ENCODE measurements at regions not wholly inside any gene's neighbourhood (a gene's known extent, or its start where the extent isn't known, plus 50 kb on each side); places are given as distances from the start of the nearest gene placed in this dataset.

DNA sequence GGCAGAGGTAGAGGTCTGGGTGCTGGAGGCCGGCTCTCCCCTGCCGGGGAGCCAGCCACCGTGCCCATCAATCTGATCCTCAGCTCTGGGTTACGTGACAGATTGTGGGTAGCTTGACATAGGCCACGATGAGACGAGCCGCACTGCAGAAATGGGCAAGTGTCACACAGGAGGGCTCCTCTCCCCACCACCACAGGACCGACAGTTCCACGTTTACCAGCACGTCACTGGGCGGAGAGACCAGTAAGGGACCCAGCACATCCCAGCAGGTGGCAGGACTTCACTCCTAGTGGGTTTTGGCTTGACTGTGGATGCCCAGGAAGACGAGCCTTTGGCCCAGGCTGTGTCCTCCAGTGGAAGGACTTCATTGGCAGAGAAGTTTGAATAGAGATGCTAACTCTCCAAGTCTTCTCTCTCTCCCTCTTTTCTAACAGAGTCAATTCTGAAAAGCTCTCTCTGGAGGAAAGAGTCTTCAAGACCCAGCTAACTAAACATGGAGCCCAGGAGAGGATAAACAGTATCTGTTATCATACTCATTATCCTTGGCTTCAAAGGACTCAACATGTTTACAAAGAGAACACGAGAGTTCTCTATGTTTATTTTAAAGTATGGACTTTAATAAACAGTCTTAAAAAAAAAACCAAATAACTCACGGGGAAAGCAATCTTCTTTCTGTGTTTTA, 129.3 kb upstream of the JCAD start:
- H3K27me3 Mint-ChIP-seq (ENCODE audit: low read depth): no peaks in the 10 kb centered on the region
- no peak overlapping the region for H3K4me3 Mint-ChIP-seq
- DNase-seq (ENCODE audit: low spot score) (no peak), ATAC-seq (no peak)
- H3K27ac Mint-ChIP-seq: no peak overlapping the region
- POLR2A ChIA-PET: no interaction called here
- CTCF ChIA-PET: no interaction called here
- H3K36me3 Mint-ChIP-seq: no peaks in the 10 kb centered on the region
- TF ChIP-seq ZBTB21 (CRISPR knock-in tag; IDR thresholded peaks at IDR 0.05; ENCODE audit: borderline replicate concordance): no peak
- TF ChIP-seq TP53 (CRISPR knock-in tag; IDR thresholded peaks at IDR 0.05): no peak
- TF ChIP-seq, protein P1, sequence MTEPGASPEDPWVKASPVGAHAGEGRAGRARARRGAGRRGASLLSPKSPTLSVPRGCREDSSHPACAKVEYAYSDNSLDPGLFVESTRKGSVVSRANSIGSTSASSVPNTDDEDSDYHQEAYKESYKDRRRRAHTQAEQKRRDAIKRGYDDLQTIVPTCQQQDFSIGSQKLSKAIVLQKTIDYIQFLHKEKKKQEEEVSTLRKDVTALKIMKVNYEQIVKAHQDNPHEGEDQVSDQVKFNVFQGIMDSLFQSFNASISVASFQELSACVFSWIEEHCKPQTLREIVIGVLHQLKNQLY (CRISPR knock-in tag; IDR thresholded peaks at IDR 0.05): no peak
- TF ChIP-seq, protein P2, sequence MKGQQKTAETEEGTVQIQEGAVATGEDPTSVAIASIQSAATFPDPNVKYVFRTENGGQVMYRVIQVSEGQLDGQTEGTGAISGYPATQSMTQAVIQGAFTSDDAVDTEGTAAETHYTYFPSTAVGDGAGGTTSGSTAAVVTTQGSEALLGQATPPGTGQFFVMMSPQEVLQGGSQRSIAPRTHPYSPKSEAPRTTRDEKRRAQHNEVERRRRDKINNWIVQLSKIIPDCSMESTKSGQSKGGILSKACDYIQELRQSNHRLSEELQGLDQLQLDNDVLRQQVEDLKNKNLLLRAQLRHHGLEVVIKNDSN (CRISPR knock-in tag; IDR thresholded peaks at IDR 0.05): no peak
- TF ChIP-seq IRF2 (CRISPR knock-in tag; IDR thresholded peaks at IDR 0.05; ENCODE audit: borderline replicate concordance, low read depth): no peak
- TF ChIP-seq, protein P3, sequence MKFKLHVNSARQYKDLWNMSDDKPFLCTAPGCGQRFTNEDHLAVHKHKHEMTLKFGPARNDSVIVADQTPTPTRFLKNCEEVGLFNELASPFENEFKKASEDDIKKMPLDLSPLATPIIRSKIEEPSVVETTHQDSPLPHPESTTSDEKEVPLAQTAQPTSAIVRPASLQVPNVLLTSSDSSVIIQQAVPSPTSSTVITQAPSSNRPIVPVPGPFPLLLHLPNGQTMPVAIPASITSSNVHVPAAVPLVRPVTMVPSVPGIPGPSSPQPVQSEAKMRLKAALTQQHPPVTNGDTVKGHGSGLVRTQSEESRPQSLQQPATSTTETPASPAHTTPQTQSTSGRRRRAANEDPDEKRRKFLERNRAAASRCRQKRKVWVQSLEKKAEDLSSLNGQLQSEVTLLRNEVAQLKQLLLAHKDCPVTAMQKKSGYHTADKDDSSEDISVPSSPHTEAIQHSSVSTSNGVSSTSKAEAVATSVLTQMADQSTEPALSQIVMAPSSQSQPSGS (CRISPR knock-in tag; IDR thresholded peaks at IDR 0.05; ENCODE audit: borderline replicate concordance, low read depth): no peak
- TF ChIP-seq, protein P4, sequence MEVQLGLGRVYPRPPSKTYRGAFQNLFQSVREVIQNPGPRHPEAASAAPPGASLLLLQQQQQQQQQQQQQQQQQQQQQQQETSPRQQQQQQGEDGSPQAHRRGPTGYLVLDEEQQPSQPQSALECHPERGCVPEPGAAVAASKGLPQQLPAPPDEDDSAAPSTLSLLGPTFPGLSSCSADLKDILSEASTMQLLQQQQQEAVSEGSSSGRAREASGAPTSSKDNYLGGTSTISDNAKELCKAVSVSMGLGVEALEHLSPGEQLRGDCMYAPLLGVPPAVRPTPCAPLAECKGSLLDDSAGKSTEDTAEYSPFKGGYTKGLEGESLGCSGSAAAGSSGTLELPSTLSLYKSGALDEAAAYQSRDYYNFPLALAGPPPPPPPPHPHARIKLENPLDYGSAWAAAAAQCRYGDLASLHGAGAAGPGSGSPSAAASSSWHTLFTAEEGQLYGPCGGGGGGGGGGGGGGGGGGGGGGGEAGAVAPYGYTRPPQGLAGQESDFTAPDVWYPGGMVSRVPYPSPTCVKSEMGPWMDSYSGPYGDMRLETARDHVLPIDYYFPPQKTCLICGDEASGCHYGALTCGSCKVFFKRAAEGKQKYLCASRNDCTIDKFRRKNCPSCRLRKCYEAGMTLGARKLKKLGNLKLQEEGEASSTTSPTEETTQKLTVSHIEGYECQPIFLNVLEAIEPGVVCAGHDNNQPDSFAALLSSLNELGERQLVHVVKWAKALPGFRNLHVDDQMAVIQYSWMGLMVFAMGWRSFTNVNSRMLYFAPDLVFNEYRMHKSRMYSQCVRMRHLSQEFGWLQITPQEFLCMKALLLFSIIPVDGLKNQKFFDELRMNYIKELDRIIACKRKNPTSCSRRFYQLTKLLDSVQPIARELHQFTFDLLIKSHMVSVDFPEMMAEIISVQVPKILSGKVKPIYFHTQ (CRISPR knock-in tag; IDR thresholded peaks at IDR 0.05): no peak
- TF ChIP-seq, protein P5, sequence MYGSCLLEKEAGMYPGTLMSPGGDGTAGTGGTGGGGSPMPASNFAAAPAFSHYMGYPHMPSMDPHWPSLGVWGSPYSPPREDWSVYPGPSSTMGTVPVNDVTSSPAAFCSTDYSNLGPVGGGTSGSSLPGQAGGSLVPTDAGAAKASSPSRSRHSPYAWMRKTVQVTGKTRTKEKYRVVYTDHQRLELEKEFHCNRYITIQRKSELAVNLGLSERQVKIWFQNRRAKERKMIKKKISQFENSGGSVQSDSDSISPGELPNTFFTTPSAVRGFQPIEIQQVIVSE (CRISPR knock-in tag; IDR thresholded peaks at IDR 0.05; ENCODE audit: borderline replicate concordance): no peak
- TF ChIP-seq CREM (CRISPR knock-in tag; IDR thresholded peaks at IDR 0.05): no peak
- no peak for TF ChIP-seq MXD4 (CRISPR knock-in tag; IDR thresholded peaks at IDR 0.05; ENCODE audit: borderline replicate concordance)
- TF ChIP-seq, protein P6, sequence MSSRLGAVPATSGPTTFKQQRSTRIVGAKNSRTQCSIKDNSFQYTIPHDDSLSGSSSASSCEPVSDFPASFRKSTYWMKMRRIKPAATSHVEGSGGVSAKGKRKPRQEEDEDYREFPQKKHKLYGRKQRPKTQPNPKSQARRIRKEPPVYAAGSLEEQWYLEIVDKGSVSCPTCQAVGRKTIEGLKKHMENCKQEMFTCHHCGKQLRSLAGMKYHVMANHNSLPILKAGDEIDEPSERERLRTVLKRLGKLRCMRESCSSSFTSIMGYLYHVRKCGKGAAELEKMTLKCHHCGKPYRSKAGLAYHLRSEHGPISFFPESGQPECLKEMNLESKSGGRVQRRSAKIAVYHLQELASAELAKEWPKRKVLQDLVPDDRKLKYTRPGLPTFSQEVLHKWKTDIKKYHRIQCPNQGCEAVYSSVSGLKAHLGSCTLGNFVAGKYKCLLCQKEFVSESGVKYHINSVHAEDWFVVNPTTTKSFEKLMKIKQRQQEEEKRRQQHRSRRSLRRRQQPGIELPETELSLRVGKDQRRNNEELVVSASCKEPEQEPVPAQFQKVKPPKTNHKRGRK (CRISPR knock-in tag; IDR thresholded peaks at IDR 0.05; ENCODE audit: borderline replicate concordance): no peak
- no peak for TF ChIP-seq SP1 (CRISPR knock-in tag; conservative IDR thresholded peaks at IDR 0.05)
- TF ChIP-seq, protein P7, sequence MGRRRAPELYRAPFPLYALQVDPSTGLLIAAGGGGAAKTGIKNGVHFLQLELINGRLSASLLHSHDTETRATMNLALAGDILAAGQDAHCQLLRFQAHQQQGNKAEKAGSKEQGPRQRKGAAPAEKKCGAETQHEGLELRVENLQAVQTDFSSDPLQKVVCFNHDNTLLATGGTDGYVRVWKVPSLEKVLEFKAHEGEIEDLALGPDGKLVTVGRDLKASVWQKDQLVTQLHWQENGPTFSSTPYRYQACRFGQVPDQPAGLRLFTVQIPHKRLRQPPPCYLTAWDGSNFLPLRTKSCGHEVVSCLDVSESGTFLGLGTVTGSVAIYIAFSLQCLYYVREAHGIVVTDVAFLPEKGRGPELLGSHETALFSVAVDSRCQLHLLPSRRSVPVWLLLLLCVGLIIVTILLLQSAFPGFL (CRISPR knock-in tag; IDR thresholded peaks at IDR 0.05; ENCODE audit: borderline replicate concordance): no peak
- TF ChIP-seq, protein P8, sequence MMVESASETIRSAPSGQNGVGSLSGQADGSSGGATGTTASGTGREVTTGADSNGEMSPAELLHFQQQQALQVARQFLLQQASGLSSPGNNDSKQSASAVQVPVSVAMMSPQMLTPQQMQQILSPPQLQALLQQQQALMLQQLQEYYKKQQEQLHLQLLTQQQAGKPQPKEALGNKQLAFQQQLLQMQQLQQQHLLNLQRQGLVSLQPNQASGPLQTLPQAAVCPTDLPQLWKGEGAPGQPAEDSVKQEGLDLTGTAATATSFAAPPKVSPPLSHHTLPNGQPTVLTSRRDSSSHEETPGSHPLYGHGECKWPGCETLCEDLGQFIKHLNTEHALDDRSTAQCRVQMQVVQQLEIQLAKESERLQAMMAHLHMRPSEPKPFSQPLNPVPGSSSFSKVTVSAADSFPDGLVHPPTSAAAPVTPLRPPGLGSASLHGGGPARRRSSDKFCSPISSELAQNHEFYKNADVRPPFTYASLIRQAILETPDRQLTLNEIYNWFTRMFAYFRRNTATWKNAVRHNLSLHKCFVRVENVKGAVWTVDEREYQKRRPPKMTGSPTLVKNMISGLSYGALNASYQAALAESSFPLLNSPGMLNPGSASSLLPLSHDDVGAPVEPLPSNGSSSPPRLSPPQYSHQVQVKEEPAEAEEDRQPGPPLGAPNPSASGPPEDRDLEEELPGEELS (CRISPR knock-in tag; IDR thresholded peaks at IDR 0.05): no peak
- TF ChIP-seq, protein P9, sequence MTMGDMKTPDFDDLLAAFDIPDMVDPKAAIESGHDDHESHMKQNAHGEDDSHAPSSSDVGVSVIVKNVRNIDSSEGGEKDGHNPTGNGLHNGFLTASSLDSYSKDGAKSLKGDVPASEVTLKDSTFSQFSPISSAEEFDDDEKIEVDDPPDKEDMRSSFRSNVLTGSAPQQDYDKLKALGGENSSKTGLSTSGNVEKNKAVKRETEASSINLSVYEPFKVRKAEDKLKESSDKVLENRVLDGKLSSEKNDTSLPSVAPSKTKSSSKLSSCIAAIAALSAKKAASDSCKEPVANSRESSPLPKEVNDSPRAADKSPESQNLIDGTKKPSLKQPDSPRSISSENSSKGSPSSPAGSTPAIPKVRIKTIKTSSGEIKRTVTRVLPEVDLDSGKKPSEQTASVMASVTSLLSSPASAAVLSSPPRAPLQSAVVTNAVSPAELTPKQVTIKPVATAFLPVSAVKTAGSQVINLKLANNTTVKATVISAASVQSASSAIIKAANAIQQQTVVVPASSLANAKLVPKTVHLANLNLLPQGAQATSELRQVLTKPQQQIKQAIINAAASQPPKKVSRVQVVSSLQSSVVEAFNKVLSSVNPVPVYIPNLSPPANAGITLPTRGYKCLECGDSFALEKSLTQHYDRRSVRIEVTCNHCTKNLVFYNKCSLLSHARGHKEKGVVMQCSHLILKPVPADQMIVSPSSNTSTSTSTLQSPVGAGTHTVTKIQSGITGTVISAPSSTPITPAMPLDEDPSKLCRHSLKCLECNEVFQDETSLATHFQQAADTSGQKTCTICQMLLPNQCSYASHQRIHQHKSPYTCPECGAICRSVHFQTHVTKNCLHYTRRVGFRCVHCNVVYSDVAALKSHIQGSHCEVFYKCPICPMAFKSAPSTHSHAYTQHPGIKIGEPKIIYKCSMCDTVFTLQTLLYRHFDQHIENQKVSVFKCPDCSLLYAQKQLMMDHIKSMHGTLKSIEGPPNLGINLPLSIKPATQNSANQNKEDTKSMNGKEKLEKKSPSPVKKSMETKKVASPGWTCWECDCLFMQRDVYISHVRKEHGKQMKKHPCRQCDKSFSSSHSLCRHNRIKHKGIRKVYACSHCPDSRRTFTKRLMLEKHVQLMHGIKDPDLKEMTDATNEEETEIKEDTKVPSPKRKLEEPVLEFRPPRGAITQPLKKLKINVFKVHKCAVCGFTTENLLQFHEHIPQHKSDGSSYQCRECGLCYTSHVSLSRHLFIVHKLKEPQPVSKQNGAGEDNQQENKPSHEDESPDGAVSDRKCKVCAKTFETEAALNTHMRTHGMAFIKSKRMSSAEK (CRISPR knock-in tag; IDR thresholded peaks at IDR 0.05; ENCODE audit: borderline replicate concordance): no peak
- no peak for TF ChIP-seq ELF4 (CRISPR knock-in tag; IDR thresholded peaks at IDR 0.05; ENCODE audit: low read depth)
- TF ChIP-seq, protein P10, sequence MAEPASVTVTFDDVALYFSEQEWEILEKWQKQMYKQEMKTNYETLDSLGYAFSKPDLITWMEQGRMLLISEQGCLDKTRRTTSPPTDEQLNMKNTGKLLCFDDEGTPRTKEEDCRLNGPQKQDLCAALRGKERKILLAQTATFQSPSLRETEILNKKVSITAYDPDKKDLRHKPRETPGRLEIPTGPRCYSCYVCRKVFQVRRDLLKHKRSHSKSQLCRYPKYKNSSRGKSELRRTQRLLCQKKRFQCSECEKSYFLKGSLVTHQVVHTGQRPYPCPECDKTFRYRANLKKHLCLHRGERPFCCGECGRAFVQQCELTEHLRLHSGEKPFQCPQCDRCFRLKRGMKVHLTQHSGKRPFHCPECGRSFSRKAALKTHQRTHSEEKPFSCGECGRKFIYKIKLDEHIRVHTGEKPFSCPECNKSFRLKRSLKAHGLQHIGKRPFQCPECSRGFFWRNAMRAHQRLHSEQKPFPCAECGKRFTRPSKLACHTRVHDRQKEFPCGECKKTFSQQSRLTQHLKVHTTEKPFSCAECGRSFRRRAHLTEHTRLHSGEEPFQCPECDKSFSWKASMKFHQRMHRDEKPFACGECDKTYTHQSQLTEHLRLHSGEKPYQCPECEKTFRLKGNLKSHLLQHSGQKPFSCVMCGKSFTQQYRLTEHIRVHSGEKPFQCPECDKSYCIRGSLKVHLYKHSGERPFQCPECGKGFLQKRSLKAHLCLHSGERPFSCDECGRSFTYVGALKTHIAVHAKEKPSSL (CRISPR knock-in tag; conservative IDR thresholded peaks at IDR 0.05): no peak
- no peaks in the 10 kb centered on the region for H3K9me3 Mint-ChIP-seq
- H3K4me1 Mint-ChIP-seq: no peaks in the 10 kb centered on the region
